Bronchial epithelial cell (primary cell): ENCODE measurements at regions not wholly inside any gene's neighbourhood (a gene's known extent, or its start where the extent isn't known, plus 50 kb on each side); places are given as distances from the start of the nearest gene placed in this dataset.

Experiments used
- DNase-seq: peaks from one replicate; pipeline ENCODE4 v3.0.0-alpha.2; 2010; ENCODE audit warnings: low read depth
- FAIRE-seq: peaks from 2 replicates; lab custom pipeline; 2011; peaks lifted over from hg19 to GRCh38; lab: Jason Lieb, UNC
- H3K27me3 ChIP-seq: 2 replicates; pipeline ENCODE4 v1.5.1; 2011; ENCODE audit warnings: low read length; ENCODE audit not compliant: control insufficient read depth, insufficient read depth
- H3K36me3 ChIP-seq: 2 replicates; pipeline ENCODE4 v1.5.1; 2011; ENCODE audit warnings: low read length; ENCODE audit not compliant: control insufficient read depth, insufficient read depth
- H3K4me3 ChIP-seq: 2 replicates; pipeline ENCODE4 v1.5.1; 2011; ENCODE audit warnings: mild to moderate bottlenecking, low read depth, low read length, control low read depth
- CTCF ChIP-seq: IDR thresholded peaks from 2 replicates; pipeline ENCODE4 v1.5.1; 2011; ENCODE audit warnings: mild to moderate bottlenecking, moderate library complexity, low read length, control low read depth, inconsistent platforms; ENCODE audit not compliant: insufficient read depth, severe bottlenecking

- Histone ChIP-seq H3K27me3 (no peaks in the 10 kb centered on the region), H3K36me3 (no peaks in the 10 kb centered on the region), H3K4me3 (no peak overlapping the region)
- FAIRE-seq = no peak
- no peak for TF ChIP-seq CTCF
- no peak for DNase-seq
Measured at GRCh38 chr16:19948186-19949104, 63.8 kb upstream of the GPRC5B start.

GRCh38 chr16:19945934-19946333, 61.3 kb upstream of the GPRC5B start:
- no peak for FAIRE-seq
- no peak for TF ChIP-seq CTCF
- Histone ChIP-seq H3K4me3 (no peak overlapping the region), H3K27me3 (no peaks in the 10 kb centered on the region), H3K36me3 (no peaks in the 10 kb centered on the region)
- DNase-seq = no peak

- no peaks in the 10 kb centered on the region for H3K27me3 ChIP-seq
- FAIRE-seq (no peak), DNase-seq (no peak)
- H3K4me3 ChIP-seq = no peak overlapping the region
- H3K36me3 ChIP-seq = no peaks in the 10 kb centered on the region
- TF ChIP-seq CTCF = no peak
Measured at GRCh38 chr16:19940195-19940594, 55.5 kb upstream of the GPRC5B start.

- no peak overlapping the region for H3K4me3 ChIP-seq
- no peak for DNase-seq
- H3K27me3 ChIP-seq = no peaks in the 10 kb centered on the region
- TF ChIP-seq CTCF = no peak
- no peak for FAIRE-seq
- no peaks in the 10 kb centered on the region for H3K36me3 ChIP-seq
Measured at GRCh38 chr16:19939553-19939952, 54.9 kb upstream of the GPRC5B start.

GRCh38 chr16:19938536-19938935, 53.9 kb upstream of the GPRC5B start:
- FAIRE-seq = no peak
- no peak for TF ChIP-seq CTCF

More at GRCh38 chr16:19938536-19938935, 53.9 kb upstream of the GPRC5B start:
- H3K4me3 ChIP-seq = no peak overlapping the region
- no peak for DNase-seq
- no peaks in the 10 kb centered on the region for H3K36me3 ChIP-seq
- H3K27me3 ChIP-seq = no peaks in the 10 kb centered on the region
